ENCODE measurements at regions not wholly inside any gene's neighbourhood (a gene's known extent, or its start where the extent isn't known, plus 50 kb on each side); places are given as distances from the start of the nearest gene placed in this dataset.

DNA sequence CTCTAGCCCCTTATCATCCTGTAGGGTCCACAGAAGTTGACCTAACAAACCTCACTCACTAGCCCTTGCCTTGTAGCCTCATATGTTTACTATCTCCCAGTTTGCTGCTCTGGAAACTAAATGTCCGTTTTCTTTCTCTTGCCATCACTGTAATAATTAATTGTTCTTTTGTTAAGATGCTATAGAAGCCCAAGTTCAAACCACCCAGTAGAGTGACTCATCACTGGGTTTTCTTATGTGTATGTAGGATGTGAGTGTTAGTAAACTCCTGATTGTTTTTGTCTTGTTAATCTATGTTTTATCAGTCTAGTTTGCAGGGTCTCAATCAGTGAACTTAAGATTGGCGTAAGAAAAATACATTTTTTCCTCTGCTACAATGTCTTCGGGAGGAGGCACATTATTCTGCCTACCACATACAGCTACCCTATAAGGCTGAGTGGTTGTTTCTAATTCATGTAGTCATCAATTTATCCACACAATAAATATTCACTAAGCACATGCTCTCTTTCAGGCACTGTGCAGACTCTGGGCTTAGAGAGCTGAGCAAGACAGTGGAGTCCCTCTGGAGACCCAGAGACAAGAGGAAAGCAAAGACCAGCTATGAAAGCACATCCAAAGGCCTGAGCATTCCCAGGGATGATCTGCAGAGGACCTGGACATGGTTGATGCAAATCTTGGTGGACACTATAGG lies 474.1 kb upstream of the AKR1E2 start:
- DNase-seq = peak; percentile 42 to 66 (median 64)

DNA sequence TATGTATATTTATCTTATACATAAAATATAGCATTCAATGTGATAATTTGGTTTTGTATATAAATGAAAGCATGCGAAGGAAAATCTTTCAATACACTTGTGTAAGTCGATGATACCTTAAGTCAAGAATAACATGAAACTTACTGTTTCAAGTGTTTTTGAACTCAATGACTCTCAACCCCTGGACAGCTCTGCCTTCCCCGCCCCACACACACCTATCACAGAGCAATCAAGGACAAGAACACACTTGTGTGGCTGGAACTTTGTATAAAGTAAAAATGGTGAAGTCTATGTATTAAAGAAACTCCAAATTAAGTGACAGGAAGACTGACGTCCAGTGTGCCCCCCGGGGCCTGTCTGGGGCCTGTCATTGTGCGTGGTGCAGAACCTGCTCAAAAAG lies 478.6 kb upstream of the AKR1E2 start:
- no peak for DNase-seq

DNA sequence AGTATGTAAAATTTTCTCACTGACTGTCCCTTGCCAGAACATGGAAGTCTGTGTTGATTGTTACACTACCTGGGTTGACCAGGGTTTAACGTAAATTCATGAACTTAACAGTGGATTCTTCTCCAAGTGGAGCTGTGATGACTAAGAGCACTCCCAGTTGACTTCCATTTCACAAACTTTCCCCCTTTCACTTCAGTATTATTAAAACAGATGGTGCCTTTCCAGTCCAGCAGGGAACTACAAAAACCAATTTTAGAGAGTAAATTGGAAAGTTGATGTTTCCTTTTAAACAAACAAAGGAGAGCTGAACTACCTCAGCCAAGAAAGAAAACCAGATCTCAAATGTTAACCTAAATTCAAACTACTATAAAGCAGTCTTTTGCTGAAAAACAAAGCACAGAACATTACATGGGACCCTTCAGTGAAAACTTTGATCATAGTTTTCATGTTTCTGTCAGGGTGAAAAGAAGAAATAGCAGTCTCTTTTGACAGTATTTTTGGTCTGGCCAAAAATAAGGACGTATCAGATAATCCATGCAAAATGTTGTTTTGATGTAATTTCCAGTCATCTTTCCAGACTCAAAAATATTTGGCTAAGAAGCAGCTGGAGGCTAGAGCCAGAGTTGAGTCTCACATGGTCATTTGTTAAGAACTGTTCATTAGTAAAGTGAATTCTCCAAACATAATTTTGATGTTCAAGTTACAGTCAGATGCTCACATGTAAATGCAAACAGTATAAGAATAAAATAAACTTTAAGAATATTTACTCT lies 479.9 kb upstream of the AKR1E2 start:
- peak; percentile 74 to 91 (median 77) for DNase-seq

DNA sequence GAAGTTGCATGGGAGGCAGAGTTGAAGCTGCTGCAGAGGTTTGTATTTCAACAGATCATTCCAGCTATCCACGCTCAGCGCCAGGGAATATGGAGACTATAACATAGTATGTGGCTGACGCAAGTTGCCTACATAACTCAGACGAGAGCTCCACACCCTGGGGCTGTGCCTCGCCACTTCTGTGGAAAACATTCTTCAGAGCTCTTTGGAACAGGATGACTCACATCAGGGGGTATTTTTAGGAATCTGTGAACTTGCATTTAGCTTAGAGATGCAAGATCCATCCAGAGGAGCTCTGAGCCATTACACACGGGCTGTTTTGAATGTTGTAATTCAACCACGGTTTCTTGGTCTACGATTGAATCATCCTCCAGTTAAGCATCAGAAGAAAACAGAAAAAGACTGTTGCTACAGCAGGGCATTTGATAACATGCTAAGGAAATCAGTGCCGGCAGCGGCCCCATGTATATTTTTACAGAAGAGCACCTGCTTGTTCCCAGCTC lies 481.5 kb upstream of the AKR1E2 start:
- peak; percentile 88 to 99 (median 90) for DNase-seq

- DNase-seq = peak in 2 of 3 donors; percentile 64 to 78
These were observed 482.1 kb upstream of the AKR1E2 start for GRCh38 chr10:4343873-4344272.

DNA sequence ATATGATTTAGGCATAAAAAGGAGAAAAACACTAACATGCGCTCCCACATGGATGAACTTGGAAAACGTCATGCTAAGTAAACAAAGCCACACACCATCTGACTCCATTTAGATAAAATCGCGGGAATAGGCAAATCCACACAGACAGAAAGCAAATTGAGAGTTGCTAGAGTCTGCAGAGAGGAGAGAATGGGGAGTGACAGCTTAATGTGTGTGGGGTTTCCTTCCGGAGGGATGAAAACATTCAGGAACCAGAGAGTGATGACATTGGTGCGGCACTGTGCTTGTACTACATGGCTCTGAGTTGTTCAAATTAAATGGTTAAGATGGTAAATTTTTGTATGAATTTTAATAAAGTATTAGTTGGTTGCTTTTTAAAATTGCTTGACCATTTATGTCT lies 482.9 kb upstream of the AKR1E2 start:
- no peak for DNase-seq

DNA sequence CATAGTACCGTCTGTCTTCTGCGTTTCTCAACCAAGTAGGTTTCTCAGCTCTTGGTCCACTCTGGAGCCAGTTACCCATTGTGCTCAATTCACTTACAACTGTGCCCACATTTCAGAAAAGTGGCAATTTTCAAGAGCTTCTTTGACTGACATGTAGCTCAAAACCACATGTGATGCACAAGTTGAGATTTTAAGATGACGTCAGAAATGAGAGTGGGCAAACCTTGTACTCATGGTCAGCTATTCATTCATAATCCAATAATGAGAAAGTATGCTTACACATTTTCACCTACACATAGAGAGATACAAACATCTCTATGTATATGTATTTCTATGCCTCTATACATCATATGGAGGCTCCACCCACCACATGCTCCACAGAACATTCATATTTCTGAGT lies 487.2 kb upstream of the AKR1E2 start:
- no peak for DNase-seq

DNA sequence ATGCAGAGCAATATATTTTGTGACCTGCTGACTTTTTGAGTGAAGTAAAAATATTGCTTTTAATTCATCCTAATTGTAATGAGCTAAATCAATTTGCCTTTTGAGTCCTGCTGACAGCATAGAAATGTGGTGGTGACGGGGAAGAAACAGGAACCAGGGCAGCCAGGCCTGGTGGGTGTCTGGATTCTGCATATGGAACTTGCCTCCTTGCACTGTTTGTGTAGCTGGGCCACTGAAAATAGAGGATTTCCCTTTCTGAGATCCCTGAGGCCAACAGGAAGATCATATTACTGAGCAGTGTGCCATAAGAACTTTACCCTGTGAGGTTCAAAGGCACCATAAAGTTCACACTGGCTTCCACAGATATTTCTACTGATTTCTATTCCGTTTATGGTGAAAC lies 488.4 kb upstream of the AKR1E2 start:
- peak in 1 of 3 donors; percentile 32 for DNase-seq

DNA sequence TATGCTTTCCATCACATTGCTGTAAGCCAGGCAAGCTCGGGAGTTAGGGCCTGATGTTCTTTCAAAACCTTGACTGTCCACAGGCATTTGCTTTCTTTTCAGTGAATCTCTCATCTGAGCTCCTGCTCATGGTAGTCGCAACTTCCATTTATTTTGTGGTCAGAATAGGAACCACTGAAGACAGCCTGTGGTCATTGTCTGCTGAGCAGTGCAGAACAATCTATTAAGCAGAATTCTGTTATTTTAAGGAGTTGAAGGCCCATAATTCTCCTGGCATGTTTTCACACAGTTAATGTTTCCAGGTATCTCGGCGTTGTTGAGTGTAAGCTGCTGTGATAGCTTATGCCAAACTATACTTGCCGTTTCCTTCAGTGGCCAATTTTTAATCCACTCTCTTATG lies 491.1 kb upstream of the AKR1E2 start:
- no peak for DNase-seq

DNA sequence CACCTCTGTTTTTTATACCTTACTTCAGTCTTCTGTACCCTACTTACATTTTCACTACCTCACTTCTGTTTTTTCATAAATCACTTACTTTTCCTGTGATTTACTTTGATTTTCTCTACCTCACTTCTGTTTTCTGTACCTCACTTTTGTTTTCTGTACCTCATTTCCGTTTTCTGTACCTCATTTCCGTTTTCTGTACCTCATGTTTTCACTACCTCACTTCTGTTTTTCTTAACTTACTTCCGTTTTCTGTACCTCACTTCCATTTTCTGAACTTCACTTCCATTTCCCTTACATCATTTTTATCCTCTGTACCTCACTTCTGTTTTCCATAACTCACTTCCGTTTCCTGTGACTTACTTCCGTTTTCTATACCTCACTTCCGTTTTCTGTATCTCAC lies 492.0 kb upstream of the AKR1E2 start:
- DNase-seq = no peak

- no peak for DNase-seq
These were observed 492.5 kb upstream of the AKR1E2 start for GRCh38 chr10:4333459-4333894.

DNA sequence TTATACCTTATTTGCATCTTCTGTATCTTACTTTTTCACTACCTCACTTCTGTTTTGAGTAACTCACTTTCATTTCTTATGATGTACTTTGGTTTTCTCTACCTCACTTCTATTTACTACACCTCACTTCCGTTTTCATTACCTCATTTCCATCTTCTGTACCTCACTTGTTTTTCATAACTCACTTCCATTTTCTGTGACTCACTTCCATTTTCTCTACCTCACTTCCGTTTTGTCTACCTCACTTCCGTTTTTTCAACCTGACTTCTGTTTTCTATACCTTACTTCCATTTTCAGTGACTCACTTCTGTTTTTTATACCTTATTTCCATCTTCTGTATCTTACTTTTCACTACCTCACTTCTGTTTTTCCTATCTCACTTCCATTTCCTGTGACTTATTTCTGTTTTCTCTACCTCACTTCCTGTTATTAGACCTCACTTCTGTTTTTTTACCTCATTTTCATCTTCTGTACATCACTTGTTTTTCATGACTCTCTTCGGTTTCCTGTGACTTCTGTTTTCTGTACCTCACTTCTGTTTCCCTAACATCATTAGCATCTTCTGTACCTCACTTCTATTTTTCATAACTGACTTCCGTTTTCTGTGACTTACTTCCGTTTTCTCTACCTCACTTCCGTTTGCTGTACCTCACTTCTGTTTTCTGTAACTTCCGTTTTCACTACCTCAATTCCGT lies 493.1 kb upstream of the AKR1E2 start:
- no peak for DNase-seq

GRCh38 chr10:4331150-4331549 lies 494.9 kb upstream of the AKR1E2 start:
- DNase-seq = no peak

- peak in 2 of 3 donors; percentile 36 to 52 for DNase-seq
These were observed 495.4 kb upstream of the AKR1E2 start for GRCh38 chr10:4330636-4331035.

GRCh38 chr10:4329225-4329624 lies 496.8 kb upstream of the AKR1E2 start:
- DNase-seq = peak; percentile 59 to 85 (median 70)

- DNase-seq = no peak
These were observed 499.4 kb upstream of the AKR1E2 start for GRCh38 chr10:4326647-4327046.

DNA sequence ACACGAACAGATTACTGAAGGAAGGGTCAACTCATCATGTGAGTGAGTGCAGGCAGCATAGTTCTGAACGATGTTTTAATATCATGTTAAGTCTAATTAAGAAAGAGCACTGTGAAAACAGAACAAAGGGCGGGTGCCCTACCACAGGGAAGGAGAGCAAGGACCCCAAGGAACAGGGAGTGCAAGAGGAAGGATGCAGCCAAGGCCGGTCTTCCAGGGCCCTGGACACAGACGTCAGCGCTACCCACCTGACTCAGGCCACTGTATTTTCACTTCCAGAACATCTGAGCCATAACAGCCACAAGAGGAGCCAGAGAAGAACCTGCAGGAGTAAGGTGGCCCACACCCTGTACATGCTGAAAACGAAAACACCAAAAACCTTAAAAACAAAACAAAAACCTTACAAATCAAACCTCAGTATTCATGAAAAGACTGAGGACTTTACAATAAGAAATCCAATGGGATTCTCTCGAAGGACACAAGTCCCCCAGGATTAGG lies 506.1 kb upstream of the AKR1E2 start:
- no peak for DNase-seq

- DNase-seq = peak in 1 of 3 donors; percentile 40
These were observed 509.7 kb upstream of the AKR1E2 start for GRCh38 chr10:4316161-4316810.

DNA sequence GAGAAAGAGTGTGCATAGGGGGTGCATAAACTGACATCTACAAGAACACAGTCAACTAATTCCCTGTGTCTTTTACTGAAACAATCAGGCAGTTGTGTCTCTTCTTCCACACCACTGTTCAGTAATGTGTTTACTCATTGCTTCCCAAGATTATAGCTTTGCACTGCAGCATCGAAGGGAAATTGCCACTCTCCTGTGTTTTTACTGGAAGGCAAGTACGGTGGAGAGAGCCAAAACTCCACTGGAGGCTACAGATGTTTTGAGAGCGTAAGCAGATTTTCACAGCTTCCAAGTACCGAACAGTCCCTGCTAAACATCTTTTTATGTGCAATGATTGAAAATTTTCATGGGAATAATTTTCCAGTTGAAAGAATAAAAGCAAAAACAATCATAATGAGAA lies 510.5 kb upstream of the AKR1E2 start:
- peak; percentile 81 to 93 (median 88) for DNase-seq

DNA sequence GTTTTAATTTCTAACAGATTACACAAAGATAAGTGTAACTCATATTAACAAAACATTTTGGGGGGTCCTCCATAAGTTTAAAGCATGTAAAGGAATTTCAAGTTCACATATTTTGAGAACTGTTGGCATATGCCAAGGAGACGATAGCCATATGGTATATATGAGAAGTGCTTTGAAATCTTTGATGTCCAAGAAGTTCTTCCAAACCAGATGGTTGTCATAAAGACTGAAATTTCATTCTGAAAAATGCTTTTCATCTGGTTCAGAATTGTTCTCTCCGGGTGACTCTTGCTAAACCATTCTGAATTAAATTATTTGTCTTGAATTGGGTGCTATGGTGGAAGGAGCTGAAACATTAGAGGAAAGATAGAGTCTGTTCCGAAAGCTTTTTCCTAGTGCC lies 513.0 kb upstream of the AKR1E2 start:
- no peak for DNase-seq

DNA sequence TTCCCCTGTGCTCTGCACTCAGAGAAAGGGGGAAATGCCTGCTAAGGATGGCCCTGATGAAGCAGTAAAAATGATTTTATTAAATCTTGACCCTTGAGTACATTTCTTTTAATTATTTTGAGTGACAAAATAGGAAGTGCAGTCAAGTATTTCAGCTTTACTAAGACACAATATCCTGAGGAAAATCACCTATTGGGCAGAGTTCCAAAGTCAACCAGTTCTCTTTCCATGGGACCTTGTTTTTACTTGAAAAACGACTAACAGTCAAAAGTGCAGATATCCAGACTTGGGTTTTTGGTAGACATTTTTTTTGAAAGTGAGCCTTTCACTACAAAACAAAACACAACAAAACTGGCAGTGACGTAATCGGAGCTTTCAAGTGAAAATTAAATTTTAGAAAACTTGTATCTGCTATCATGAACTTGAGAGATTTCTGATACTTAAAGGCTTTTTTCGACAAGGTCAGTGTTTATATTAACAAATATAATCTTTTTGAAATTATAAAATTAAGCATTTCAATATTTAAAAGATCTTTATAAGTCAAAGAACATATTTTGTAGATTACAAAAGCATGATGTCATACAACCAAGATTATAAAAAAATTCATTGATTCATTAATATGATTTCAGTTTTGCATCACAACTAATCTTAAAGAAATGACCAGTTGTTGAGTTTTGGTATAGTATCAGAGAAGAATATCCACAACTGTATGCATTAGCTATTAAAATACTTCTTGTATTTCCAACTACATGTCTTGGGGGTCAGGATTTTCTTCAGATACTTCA lies 513.8 kb upstream of the AKR1E2 start:
- DNase-seq = no peak

All from muscle of back (tissue), 3 donors.